WTC11 (cell line): ENCODE measurements at regions not wholly inside any gene's neighbourhood (a gene's known extent, or its start where the extent isn't known, plus 50 kb on each side); places are given as distances from the start of the nearest gene placed in this dataset.

ENCODE experiments used
- ATAC-seq: fragments of 200-7000 bp; cut with Tn5 transposase; 2 replicates; pipeline ENCODE4 v1.10.0; 2021; ENCODE audit warnings: mild to moderate bottlenecking, moderate library complexity
- CTCF ChIA-PET: fragments of 300-600 bp; sonication (Branson Sonifier 250); formaldehyde crosslinking; loops from one replicate; lab custom pipeline; 2021; ENCODE audit warnings: antibody characterized with exemption; lab: Charles Lee
- POLR2A ChIA-PET: fragments of 350-600 bp; sonication (Branson Sonifier 250); formaldehyde crosslinking; loops from one replicate; lab custom pipeline; 2021; ENCODE audit warnings: antibody characterized with exemption; lab: Charles Lee
- DNase-seq: peaks from one replicate; pipeline ENCODE4 v3.0.0; 2021; ENCODE audit warnings: low spot score
- H3K27ac Mint-ChIP-seq: 2 replicates; pipeline ENCODE4 v1.8.0; 2021; ENCODE audit warnings: mixed read lengths
- H3K27me3 Mint-ChIP-seq: 2 replicates; pipeline ENCODE4 v1.8.0; 2021; ENCODE audit warnings: low read depth, mild to moderate bottlenecking, moderate library complexity, mixed read lengths
- H3K36me3 Mint-ChIP-seq: 2 replicates; pipeline ENCODE4 v1.8.0; 2021; ENCODE audit warnings: mixed read lengths
- H3K4me1 Mint-ChIP-seq: 2 replicates; pipeline ENCODE4 v1.8.0; 2022; ENCODE audit warnings: mixed read lengths
- H3K4me3 Mint-ChIP-seq: 2 replicates; pipeline ENCODE4 v1.8.0; 2021; ENCODE audit warnings: mild to moderate bottlenecking, moderate library complexity, mixed read lengths
- H3K9me3 Mint-ChIP-seq: 2 replicates; pipeline ENCODE4 v1.8.0; 2021; ENCODE audit warnings: mixed read lengths
- CBFB ChIP-seq: sonication (generic); formaldehyde crosslinking; IDR thresholded peaks from 2 replicates; pipeline ENCODE4 v1.8.1; 2022; ENCODE audit warnings: mild to moderate bottlenecking, low read depth, missing genetic modification reagents
- CDX4 ChIP-seq: fragments of 250-450 bp; sonication (Bioruptor Pico); IDR thresholded peaks from 2 replicates; pipeline ENCODE4 v1.9.0; 2021; ENCODE audit warnings: moderate library complexity, mild to moderate bottlenecking, inconsistent platforms, borderline replicate concordance
- E2F1 ChIP-seq: sonication (generic); formaldehyde crosslinking; IDR thresholded peaks from 2 replicates; pipeline ENCODE4 v1.8.0; 2022; ENCODE audit warnings: mild to moderate bottlenecking, missing genetic modification reagents
- E2F5 ChIP-seq: sonication (generic); formaldehyde crosslinking; IDR thresholded peaks from 2 replicates; pipeline ENCODE4 v1.8.1; 2022; ENCODE audit warnings: mild to moderate bottlenecking, moderate library complexity, missing genetic modification reagents
- ELF4 ChIP-seq: sonication (generic); formaldehyde crosslinking; IDR thresholded peaks from 2 replicates; pipeline ENCODE4 v1.8.1; 2022; ENCODE audit warnings: low read depth, mild to moderate bottlenecking, moderate library complexity, missing genetic modification reagents
- FOXP4 ChIP-seq: sonication (generic); formaldehyde crosslinking; IDR thresholded peaks from 2 replicates; pipeline ENCODE4 v1.8.0; 2022; ENCODE audit warnings: mild to moderate bottlenecking, missing genetic modification reagents
- GRHL2 ChIP-seq: fragments of 250-450 bp; sonication (Bioruptor Pico); IDR thresholded peaks from 2 replicates; pipeline ENCODE4 v1.8.0; 2022; ENCODE audit warnings: mild to moderate bottlenecking, moderate library complexity; ENCODE audit not compliant: insufficient replicate concordance, severe bottlenecking
- IRF2 ChIP-seq: sonication (generic); formaldehyde crosslinking; IDR thresholded peaks from 2 replicates; pipeline ENCODE4 v1.8.0; 2022; ENCODE audit warnings: low read depth, missing genetic modification reagents, borderline replicate concordance
- MAX ChIP-seq: sonication (generic); formaldehyde crosslinking; IDR thresholded peaks from 2 replicates; pipeline ENCODE4 v1.8.0; 2022; ENCODE audit warnings: mild to moderate bottlenecking, missing genetic modification reagents
- MXD4 ChIP-seq: fragments of 250-450 bp; sonication (Bioruptor Pico); IDR thresholded peaks from 2 replicates; pipeline ENCODE4 v1.8.0; 2021; ENCODE audit warnings: mild to moderate bottlenecking, moderate library complexity, borderline replicate concordance
- MYBL2 ChIP-seq: sonication (generic); formaldehyde crosslinking; IDR thresholded peaks from 2 replicates; pipeline ENCODE4 v1.8.1; 2023; ENCODE audit warnings: mild to moderate bottlenecking, moderate library complexity, missing genetic modification reagents
- NFYB ChIP-seq: sonication (generic); formaldehyde crosslinking; conservative IDR thresholded peaks from 2 replicates; pipeline ENCODE4 v1.8.0; 2022; ENCODE audit warnings: low read depth, missing genetic modification reagents
- NR1H2 ChIP-seq: sonication (generic); formaldehyde crosslinking; IDR thresholded peaks from 2 replicates; pipeline ENCODE4 v1.9.0; 2021; ENCODE audit warnings: mild to moderate bottlenecking, moderate library complexity, missing genetic modification reagents
- NR3C1 ChIP-seq: sonication (generic); formaldehyde crosslinking; conservative IDR thresholded peaks from 2 replicates; pipeline ENCODE4 v1.8.1; 2023; ENCODE audit warnings: low read depth, mild to moderate bottlenecking, missing genetic modification reagents
- OVOL2 ChIP-seq: fragments of 250-450 bp; sonication (Bioruptor Pico); IDR thresholded peaks from 2 replicates; pipeline ENCODE4 v1.9.0; 2021; ENCODE audit warnings: mild to moderate bottlenecking, borderline replicate concordance
- PREB ChIP-seq: sonication (generic); formaldehyde crosslinking; IDR thresholded peaks from 2 replicates; pipeline ENCODE4 v1.8.1; 2022; ENCODE audit warnings: mild to moderate bottlenecking, missing genetic modification reagents, moderate library complexity, borderline replicate concordance
- PRRX2 ChIP-seq: fragments of 250-450 bp; sonication (Bioruptor Pico); IDR thresholded peaks from 2 replicates; pipeline ENCODE4 v1.8.0; 2021; ENCODE audit warnings: mild to moderate bottlenecking
- SMAD4 ChIP-seq: sonication (generic); formaldehyde crosslinking; IDR thresholded peaks from 2 replicates; pipeline ENCODE4 v1.8.0; 2022; ENCODE audit warnings: mild to moderate bottlenecking, missing genetic modification reagents
- TP53 ChIP-seq: sonication (generic); formaldehyde crosslinking; IDR thresholded peaks from 2 replicates; pipeline ENCODE4 v1.8.1; 2023; ENCODE audit warnings: mild to moderate bottlenecking, missing genetic modification reagents
- USF1 ChIP-seq: sonication (generic); formaldehyde crosslinking; IDR thresholded peaks from 2 replicates; pipeline ENCODE4 v1.8.0; 2022; ENCODE audit warnings: mild to moderate bottlenecking, missing genetic modification reagents
- USF2 ChIP-seq: sonication (generic); formaldehyde crosslinking; IDR thresholded peaks from 2 replicates; pipeline ENCODE4 v1.8.1; 2023; ENCODE audit warnings: mild to moderate bottlenecking, missing genetic modification reagents, moderate library complexity
- ZBTB21 ChIP-seq: sonication (generic); formaldehyde crosslinking; IDR thresholded peaks from 2 replicates; pipeline ENCODE4 v1.8.1; 2023; ENCODE audit warnings: mild to moderate bottlenecking, missing genetic modification reagents, borderline replicate concordance
- ZNF121 ChIP-seq: sonication (generic); formaldehyde crosslinking; IDR thresholded peaks from 2 replicates; pipeline ENCODE4 v1.8.0; 2023; ENCODE audit warnings: missing genetic modification reagents
- ZSCAN18 ChIP-seq: fragments of 250-450 bp; sonication (Bioruptor Pico); IDR thresholded peaks from 2 replicates; pipeline ENCODE4 v2.1.2; 2022; ENCODE audit warnings: mild to moderate bottlenecking, moderate library complexity

GRCh38 chr3:105260385-105260784, 106.3 kb upstream of the ALCAM start (continued):
- TF ChIP-seq FOXP4 (CRISPR knock-in tag) (no peak), SMAD4 (CRISPR knock-in tag) (no peak)
- TF ChIP-seq, all 79 proteins: peak for 0

GRCh38 chr3:105274536-105274935, 92.2 kb upstream of the ALCAM start:
- H3K36me3 Mint-ChIP-seq: no peaks in the 10 kb centered on the region
- H3K27me3 Mint-ChIP-seq: no peaks in the 10 kb centered on the region
- ChIA-PET CTCF (no interaction called here), POLR2A (no interaction called here)
- no peaks in the 10 kb centered on the region for H3K4me1 Mint-ChIP-seq
- TF ChIP-seq OVOL2 (CRISPR knock-in tag) (no peak), ZNF121 (CRISPR knock-in tag) (no peak), ZBTB21 (no peak), GRHL2 (CRISPR knock-in tag) (no peak), IRF2 (CRISPR knock-in tag) (no peak), TP53 (CRISPR knock-in tag) (no peak), ZSCAN18 (no peak), CDX4 (no peak), MXD4 (CRISPR knock-in tag) (no peak), ELF4 (CRISPR knock-in tag) (no peak), MAX (CRISPR knock-in tag) (no peak)
- no peak overlapping the region for H3K4me3 Mint-ChIP-seq
- DNase-seq: no peak
- ATAC-seq: no peak
- no peak overlapping the region for H3K27ac Mint-ChIP-seq
- H3K9me3 Mint-ChIP-seq: peaks cover 9% of the 10 kb centered on the region

GRCh38 chr3:105274958-105275357, 91.8 kb upstream of the ALCAM start:
- H3K36me3 Mint-ChIP-seq: no peaks in the 10 kb centered on the region
- peaks cover 9% of the 10 kb centered on the region for H3K9me3 Mint-ChIP-seq
- no peak overlapping the region; the same call in 1 of the 2 replicates for H3K27ac Mint-ChIP-seq
- ChIA-PET CTCF (no interaction called here), POLR2A (no interaction called here)
- ATAC-seq (no peak), DNase-seq (no peak)
- H3K4me1 Mint-ChIP-seq: no peaks in the 10 kb centered on the region
- H3K4me3 Mint-ChIP-seq: no peak overlapping the region
- H3K27me3 Mint-ChIP-seq: no peaks in the 10 kb centered on the region
- no peak for TF ChIP-seq NR3C1 (CRISPR knock-in tag)
- no peak for TF ChIP-seq USF1 (CRISPR knock-in tag)
- no peak for TF ChIP-seq PRRX2
- TF ChIP-seq PREB: no peak
- TF ChIP-seq NFYB (CRISPR knock-in tag): no peak
- no peak for TF ChIP-seq ZSCAN18
- TF ChIP-seq E2F5 (CRISPR knock-in tag): no peak
- no peak for TF ChIP-seq E2F1 (CRISPR knock-in tag)
- TF ChIP-seq NR1H2 (CRISPR knock-in tag): no peak
- TF ChIP-seq MYBL2 (CRISPR knock-in tag): no peak
- no peak for TF ChIP-seq CBFB (CRISPR knock-in tag)
- no peak for TF ChIP-seq USF2
